Stimulated activated CD8-positive, alpha-beta memory T cell treated with anti-CD3 and anti-CD28 coated beads, Interleukin-12 subunit alpha, Interleukin-12 subunit beta, amount 100 ng/mL, for 24 hours (primary cell): ENCODE measurements at regions not wholly inside any gene's neighbourhood (a gene's known extent, or its start where the extent isn't known, plus 50 kb on each side); places are given as distances from the start of the nearest gene placed in this dataset.

Experiments
- DNase-seq: peaks from one replicate; pipeline ENCODE4 v3.0.0-alpha.2; 2020; ENCODE audit errors: extremely low read depth

DNA sequence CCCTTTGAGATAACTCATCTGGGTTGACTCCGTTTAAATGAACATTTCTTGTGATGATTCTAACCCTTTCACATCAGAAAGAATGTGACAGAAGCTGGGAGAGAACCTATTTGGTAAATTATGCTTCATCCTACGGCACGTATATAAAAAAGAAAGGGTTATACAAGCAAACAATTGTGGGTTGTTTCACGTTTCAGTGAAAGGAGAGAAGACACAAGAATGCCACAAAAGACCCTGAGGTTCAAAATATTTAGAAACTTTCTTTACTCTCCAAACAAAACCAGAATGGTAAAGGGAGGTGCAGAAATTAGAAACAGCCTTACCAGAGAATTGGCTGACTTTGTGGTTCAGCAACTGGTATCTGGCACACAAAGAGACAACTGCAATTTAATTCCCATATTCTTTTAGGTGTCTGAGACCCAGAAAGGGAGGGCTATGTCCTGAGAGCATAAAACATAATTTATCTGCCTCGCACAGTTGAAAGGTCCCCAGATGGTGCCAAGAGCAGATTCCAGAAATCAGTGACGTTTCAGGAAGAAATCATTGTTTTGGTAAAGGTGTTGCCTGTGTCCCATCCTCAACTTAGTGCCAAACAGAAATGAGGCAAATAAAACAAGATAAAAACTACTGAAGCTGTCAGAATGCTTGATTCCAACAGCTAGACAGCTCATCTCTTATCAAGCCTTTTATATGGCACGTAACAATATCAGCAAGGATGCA, 361.4 kb downstream of the EFNB2 start:
- no peak for DNase-seq

DNA sequence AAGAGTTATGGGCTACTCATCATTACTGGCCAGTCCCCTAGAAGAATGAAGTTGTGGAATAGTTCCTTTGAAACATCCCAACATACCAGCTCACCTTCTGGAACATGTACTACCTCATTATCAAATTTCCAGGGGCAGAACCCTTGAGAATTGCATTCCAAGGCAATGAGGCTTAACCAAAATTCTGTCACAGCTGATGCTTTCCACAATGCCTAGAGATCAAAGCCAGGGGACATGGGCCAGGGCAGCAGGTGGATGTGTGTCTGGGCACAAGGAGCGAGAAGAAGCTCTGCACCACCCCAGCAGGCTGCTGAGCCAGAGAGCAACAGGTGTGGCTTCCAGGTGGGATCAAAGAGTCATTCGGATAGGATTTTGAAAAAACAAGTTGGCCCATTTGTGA, 362.1 kb downstream of the EFNB2 start:
- no peak for DNase-seq

DNA sequence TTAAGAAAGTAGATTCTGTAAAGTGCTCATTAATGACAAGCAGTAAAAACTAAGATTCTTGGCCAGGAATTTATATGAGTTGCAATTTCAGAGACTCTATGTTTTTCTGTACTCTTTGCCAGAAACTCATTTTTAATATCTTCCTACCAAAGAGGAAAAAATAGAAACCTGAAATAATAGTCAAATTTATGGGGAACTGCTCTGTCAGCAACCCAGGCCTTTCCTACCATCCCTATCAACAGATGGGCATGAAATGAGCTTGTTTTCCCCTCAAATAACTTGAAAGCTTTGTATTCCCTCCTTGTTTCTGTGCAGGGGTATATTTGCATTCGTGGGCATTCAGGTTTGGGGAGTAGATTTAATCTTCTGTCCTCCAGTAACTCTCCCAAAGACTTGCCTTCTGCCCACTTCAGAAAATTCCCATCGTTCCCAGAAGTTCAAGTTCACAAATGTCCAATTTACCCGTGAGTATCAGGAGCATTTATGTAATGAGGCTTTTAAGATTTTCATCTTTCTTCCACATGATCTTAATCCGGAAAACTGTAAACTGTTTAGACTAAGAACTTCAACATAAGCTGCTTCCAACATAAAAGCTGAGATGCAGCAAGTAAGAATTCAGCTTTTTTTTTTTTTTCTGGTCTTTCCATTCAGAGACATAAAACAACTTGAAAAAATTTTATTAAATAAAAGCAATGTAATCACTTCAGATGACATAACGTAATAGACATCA, 363.1 kb downstream of the EFNB2 start:
- no peak for DNase-seq

DNA sequence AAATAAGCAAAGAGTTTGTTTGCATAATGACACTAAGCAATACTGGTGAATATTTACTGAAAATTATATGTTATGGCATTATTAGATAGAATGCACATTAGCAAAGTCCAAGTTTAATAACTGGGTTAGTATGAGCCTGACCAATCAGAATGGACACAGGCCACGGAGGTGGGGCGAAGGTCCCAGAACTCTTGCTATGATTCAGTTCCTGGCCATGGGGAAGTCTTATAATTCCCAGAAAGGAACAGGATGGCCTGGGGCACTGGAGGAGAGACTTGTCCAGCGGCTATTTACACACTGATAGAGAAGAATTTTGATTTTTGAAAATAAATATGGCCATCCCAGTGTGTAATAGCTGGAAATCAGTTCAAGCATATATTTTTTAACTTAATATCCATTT, 372.0 kb downstream of the EFNB2 start:
- DNase-seq: no peak

DNA sequence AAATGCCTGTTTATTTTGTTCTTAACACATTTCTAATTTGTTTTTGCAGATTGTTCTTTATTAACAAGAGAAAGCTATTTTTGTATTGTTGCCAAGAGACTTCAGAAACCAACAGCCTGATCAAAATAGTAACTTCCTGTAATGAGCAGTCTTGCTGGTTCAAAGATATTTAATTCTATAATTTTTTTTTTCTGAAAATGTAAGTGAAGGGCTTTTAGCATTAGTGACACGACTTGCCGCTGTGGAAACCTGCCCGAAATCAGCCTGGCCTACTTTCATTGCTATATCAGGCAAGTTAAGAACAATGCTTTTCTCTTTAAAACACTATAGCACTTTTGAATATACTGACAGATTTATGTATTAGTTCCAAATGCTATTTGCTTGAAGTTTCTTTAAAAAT, 374.3 kb downstream of the EFNB2 start:
- DNase-seq: no peak

DNA sequence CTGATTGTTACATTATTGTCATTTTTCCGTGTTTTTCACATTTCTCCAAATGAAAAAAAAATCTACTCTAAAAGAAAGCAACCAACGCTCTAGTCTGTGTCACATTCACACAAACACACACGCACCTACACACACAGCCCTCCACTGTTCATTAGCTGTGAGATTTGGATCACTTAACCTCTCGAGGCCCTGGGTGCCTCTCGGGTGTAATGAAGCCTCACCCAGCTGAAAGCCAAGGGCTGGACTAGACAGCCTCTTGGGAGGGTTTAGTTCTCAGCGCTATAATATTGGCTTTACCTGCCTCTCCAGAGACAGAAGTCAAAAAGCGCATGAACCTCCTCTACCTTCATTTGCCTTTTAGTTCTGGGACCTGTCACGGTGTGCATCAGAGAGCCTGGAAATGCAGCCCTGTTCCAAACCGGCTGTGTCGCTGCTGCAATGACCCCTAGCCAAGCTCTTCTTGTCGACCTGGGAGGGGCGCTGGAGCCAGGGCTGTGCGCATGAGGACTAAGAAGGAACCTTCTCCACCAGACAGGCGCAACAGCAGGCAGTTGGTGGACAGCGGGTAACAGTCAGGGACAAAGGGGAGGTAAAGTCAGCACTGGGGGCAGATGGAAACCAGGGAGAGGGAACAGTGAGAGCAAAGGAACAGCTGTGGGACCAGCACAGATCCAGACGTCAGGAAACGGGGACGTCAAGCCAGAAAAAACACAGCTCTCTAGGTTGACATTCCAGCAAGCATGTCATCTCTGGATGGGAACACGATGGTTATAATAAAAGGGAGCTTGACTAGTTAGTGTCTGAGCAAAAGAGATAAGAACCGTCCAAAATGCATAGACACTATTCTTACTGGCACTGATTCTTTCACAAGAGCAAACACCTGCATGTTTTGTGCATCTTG, 375.9 kb downstream of the EFNB2 start:
- DNase-seq: no peak

DNA sequence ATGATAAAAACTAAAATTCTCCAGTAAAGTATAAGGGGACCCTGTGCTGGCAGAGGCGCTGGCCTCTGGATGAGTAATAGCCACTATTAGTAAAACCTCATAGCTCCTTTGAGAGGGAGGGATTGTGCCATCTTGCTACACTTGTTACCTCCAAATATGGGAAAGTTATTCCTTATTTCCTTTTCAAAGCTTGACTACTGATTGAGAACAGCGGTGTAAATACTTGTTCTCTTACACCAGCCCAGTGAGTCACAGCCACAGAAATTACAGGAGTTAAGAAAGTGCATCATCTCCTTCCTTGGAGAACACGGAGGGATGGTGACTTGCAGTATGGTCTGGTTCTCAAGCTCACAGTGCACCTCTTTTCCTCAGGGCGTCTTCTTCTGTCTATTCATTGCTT, 379.0 kb downstream of the EFNB2 start:
- no peak for DNase-seq

DNA sequence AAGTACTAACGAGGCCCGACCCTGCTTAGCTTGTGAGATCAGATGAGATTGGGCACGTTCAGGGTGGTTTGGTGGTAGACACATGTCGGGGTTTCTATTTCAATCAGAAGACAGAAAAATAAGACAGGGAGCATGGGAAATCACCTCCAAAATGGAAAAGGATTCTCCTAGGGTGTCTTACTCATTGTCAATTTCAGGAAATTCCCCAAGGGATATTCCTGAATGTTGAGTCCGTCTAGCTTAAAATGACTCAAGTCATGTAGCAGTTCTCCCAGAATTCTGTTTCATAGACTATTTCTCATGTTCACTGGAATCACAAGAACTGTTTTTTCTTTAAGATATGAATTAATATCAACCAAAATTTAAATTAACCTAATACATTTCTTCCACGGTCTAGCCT, 380.1 kb downstream of the EFNB2 start:
- no peak for DNase-seq

DNA sequence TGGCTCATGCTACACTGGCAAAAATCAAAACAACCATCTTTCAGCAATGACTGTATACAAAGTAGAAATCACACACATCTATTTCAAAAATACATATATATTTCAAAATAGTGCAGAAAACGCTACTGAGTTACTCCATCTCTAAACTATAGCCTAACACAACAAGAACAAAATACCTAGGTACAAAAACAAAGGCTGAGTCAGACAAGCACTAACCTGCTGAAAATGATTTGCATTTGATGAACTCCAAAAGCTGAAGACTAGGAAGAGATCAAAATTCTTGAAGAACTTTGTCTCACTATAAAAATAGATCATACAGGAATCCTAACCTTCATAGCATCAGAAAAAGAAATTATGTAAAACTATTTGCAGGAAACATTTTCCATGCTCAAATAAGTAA, 381.6 kb downstream of the EFNB2 start:
- no peak for DNase-seq

DNA sequence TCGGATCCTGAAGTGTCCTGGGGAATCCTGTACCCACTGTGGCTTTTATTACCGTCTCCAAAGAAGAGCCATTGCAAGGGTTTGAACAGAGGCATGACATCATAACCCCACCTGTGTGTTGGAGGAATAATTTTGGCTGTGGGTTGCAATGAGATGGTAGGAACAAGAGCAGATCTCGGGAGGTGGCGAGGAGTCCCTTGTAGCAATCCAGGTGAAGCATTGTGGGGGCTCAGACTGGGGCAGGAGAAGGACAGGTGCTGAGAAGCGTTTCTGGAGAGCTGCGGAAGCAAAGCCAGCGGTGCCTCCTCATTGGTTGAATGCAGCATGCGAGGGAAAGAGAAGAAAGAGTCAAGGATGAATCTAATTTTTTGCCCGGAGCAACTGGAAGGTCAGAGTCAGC, 382.4 kb downstream of the EFNB2 start:
- DNase-seq: no peak

DNA sequence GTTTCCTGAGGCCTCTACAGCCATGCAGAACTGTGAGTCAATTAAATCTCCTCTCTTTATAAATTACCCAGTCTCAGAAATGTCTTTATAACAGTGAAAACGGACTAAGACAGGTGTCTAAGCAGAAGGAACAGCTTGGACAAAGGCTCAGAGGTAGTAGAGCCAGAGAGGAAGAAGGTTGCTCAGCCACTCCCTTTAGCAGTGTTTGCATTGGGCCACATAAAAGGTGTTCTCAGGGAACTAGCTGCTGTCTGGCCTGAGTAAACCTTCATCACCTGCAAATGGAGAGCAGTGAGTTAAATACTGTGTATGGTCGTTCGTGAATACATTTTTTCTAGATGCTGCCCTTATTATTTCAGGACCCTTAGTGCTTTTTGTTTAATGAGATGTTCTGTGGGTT, 383.4 kb downstream of the EFNB2 start:
- no peak for DNase-seq

DNA sequence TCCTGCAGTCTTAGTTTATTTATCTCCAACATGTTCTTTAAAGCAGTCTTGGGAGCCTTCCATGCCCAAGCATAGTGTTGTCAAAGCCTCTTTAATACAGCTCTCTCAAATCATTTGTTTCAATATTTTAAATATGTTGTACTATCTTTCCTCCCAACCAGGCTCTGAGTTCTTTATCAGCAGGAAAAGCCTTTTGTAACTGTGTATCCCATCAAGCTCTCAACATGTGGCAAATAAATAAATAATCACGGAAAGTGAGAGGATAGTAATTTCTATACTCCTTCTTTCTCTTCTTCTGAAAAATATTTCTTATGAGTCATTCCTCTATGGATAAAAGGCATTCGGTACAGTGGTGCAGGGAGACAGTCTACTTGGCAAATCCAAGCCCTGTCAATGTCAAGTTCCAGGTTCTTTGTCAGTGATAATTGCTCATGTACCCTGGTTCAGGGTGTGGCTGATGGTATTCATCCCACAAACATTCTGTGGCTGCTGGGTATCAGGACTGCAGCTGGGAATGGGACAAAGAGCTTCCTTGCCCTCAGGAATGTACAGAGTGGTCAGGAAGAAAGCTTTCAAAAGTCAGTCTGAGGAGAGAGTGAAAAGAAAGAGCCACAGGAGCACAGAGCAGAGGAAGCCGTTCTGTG, 384.3 kb downstream of the EFNB2 start:
- no peak for DNase-seq

DNA sequence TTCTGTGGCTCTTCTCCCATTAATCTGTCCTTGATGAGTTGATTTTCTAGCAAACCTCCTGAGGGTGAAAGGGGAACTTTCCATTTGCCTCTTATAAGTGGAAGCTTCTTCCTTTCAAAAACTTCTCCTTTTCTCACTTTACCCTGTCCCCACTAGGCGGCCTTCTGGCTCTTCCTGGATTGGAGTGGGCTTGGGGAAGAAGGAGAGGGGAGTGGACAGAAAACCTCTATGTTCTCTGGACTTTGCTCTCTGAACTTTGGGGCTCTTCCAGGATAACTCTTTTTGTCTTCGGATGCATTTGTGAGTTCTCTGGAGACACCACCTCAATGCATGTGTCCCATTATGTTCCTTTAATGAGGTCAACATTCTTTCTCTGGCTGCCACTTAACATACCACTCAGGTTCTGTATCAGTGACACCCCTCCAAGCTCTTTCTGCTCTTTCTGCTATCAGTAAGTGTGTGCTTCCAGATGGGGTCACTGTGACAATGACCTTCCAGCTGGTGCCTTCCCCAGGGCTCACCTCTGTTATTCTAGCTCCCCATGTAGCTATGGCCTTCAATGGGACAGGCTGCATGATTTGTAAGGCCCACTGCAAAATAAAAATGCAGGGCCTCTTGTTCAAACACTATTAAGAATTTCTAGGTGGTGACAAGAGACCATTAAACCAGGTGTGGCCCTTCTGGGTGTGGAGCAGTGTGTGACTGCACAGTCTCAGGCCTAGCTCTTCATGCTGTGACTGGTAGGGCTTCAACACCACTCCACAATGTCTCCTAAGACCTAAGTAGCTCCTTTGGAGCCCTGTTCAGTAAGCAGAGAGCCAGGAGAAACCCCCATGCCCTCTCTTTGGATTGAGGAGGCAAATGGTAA, 389.2 kb downstream of the EFNB2 start:
- DNase-seq: no peak

DNA sequence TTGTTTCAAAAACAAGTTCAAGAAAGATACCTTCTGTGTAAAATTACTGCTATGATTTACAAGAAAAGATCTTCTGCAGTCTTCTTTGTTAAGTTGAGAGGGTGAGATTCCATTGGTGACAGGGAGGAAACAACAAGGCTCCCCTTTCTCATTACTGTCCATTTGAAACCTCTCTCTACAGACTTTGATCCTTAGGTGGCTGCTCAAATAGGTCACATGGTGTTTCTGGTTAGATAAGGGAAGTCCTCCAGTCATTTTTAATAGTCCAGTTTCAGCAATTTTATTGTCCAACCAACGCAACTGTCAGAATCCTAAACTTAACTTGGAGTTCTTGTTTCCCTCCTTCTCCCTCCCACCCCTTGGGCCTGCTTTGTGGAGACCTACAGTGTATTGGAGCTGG, 390.4 kb downstream of the EFNB2 start:
- DNase-seq: no peak

DNA sequence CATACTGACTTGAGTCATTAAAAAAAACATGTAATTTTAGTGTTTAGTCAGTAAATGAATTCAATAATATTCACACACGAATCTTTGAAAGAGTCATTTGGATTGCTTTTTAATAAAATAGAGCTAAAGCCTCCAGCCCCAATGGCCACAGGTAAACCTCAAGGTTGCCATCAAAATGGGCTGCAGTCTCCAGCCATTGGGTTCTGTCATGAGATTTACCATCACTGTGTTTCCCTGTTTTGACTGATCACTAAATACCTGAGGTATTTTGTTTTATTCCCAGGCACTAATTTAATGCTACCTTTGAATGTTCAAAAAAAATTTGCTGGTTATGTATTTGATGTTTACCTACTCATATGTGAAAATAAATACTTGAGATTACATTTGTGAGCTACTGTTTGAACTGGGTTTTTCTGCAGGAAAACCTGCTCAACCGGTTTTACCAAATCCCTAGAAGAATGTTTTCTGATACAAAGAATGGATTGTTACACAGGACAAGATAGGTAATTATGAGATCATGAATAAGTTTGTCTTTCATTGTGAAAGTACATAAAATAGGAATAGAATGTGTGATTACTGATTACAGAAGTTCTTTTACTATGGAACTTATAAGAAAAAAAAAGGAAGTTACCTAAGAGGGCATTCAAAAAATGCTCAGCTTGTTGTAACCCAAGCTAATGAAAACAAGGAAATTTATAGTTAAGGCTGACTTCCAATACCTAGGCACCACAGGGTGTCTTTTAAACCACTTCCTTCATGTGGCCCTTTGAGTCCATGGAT, 391.3 kb downstream of the EFNB2 start:
- no peak for DNase-seq

DNA sequence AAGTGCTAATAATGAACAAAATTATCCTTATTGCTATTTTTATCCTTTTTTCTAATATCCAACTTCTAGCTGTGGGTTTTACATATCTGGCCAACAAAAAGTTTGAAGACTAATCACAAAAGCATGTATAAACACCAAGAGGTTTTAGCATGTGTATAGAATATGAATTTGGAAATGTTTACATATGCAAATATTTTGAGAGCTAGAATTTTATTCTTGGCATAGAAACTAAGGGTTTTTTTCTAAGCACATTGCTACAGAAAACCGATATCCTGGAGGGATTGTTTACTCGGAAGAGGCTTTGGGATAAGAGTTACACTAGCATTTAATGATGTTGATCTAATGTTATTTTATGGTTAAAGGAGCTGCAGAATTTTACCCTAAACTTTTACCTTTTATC, 392.1 kb downstream of the EFNB2 start:
- DNase-seq: no peak

DNA sequence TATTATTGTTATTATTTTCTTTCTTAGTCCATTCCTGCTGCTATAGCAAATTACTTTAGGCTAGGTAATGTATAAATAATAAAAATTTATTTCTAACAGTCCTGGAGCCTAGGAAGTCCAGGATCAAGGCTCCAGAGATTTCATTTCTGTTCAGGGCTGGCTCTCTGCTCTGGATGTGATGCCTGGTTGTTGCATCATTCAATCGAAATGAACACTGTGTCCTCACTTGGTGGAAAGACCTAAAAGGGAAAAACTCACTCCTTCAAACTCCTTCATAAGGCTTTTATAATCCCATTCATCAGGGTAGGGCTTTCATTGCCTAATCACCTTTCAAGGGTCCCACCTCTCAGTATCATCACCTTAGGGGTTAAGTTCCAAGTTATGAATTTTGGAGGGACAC, 395.0 kb downstream of the EFNB2 start:
- DNase-seq: no peak

DNA sequence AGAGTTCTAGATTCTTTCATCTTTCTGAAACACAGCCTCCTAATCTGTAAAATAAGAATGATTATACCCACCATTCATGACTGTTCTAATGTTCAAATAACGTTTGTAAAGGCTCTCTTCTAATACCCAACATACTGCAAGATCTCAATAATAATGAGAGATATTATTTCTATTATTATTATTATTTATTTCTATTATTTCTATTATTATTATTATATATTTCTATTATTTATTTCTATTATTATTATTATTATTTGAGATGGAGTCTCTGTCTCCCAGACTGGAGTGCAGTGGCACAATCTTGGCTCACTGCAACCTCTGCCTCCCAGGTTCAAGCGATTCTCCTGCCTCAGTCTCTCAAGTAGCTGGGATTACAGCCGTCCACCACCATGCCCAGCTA, 395.5 kb downstream of the EFNB2 start:
- no peak for DNase-seq

DNA sequence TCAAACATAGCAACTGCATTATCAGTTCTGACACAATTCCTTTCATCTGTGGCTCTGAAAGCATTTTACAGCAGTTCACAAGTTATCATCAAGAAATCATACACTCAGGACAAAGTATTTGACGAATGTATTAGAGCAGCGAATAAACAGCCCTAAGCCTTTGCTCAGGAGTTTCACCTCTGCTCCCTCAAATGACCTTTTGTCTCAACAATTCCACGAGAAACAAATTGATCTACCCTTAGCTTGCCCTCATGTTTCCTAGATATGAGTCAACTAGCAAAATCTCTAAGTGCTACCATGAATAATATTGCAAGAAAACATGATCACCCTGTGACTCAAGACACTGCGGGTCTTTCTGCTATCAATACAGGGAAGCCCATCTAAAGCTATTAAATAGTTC, 396.1 kb downstream of the EFNB2 start:
- DNase-seq: no peak

DNA sequence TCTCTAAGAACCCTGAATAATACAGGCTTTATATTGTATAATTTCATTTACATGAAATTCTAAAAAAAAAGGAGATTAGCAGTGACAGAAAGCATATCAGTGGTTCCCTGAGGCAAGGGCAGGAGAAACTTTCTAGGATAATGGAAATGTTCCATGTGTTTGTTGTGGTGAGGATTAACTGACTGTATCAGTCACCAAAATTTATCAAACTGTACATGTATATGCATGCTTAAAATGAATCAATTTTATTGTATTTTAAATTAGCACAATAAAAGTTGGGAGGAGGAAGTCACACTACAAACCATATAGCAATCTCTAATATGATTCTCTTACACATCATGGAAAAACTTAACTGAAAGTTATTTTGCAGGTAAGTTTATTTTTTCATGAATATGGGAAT, 396.8 kb downstream of the EFNB2 start:
- no peak for DNase-seq
